SU-DHL-6 (cell line): ENCODE measurements at regions not wholly inside any gene's neighbourhood (a gene's known extent, or its start where the extent isn't known, plus 50 kb on each side); places are given as distances from the start of the nearest gene placed in this dataset.

ENCODE experiments used
- H2AFZ ChIP-seq: fragments of 200-600 bp; sonication (generic); 2 replicates; pipeline ENCODE4 v1.6.1; 2014; ENCODE audit warnings: low read depth, mild to moderate bottlenecking, moderate library complexity, mixed read lengths, antibody characterized with exemption, low read length; ENCODE audit not compliant: severe bottlenecking
- H3F3A ChIP-seq: fragments of 200-600 bp; shearing (Covaris generic); 2 replicates; pipeline ENCODE4 v1.6.0; 2016; ENCODE audit warnings: antibody characterized with exemption, mild to moderate bottlenecking; ENCODE audit not compliant: insufficient read depth
- H3K27ac ChIP-seq: fragments of 200-600 bp; sonication (generic); 2 replicates; pipeline ENCODE4 v1.5.1; 2016; ENCODE audit warnings: low read depth, mild to moderate bottlenecking, low read length, moderate library complexity, mixed read lengths
- H3K27me3 ChIP-seq: fragments of 200-600 bp; sonication (generic), shearing (Covaris generic); 2 replicates; pipeline ENCODE4 v1.6.0; 2014; ENCODE audit warnings: mild to moderate bottlenecking, low read length
- H3K36me3 ChIP-seq: fragments of 200-600 bp; sonication (generic); 2 replicates; pipeline ENCODE4 v1.6.1; 2014; ENCODE audit warnings: mild to moderate bottlenecking, low read length, mixed read lengths
- H3K4me2 ChIP-seq: fragments of 300-600, 200-600 bp; shearing (Covaris generic), sonication (generic); 2 replicates; pipeline ENCODE4 v1.6.0; 2014; ENCODE audit warnings: low read length, low read depth, mild to moderate bottlenecking; ENCODE audit not compliant: poor library complexity, severe bottlenecking
- H3K4me3 ChIP-seq: fragments of 200-600 bp; sonication (generic); 2 replicates; pipeline ENCODE4 v1.5.1; 2014; ENCODE audit warnings: antibody characterized with exemption, low read length, mild to moderate bottlenecking, mixed read lengths; ENCODE audit not compliant: insufficient read depth, poor library complexity, severe bottlenecking
- H3K79me2 ChIP-seq: fragments of 200-600 bp; sonication (generic); 2 replicates; pipeline ENCODE4 v1.6.1; 2014; ENCODE audit warnings: mild to moderate bottlenecking, low read length, moderate library complexity; ENCODE audit not compliant: insufficient read depth
- H3K9ac ChIP-seq: fragments of 200-600 bp; sonication (generic); 2 replicates; pipeline ENCODE4 v1.7.0; 2014; ENCODE audit warnings: mild to moderate bottlenecking, low read length
- H3K9me2 ChIP-seq: fragments of 200-600 bp; sonication (generic); replicated peaks from 2 replicates; pipeline ENCODE4 v1.6.1; 2014; ENCODE audit warnings: low read length; ENCODE audit not compliant: insufficient read depth
- H3K9me3 ChIP-seq: fragments of 200-600 bp; sonication (generic); 2 replicates; pipeline ENCODE4 v1.6.1; 2014; ENCODE audit warnings: low read length, mixed read lengths; ENCODE audit not compliant: insufficient read depth
- H4K20me1 ChIP-seq: fragments of 200-600 bp; sonication (generic); 2 replicates; pipeline ENCODE4 v1.6.1; 2014; ENCODE audit warnings: low read depth, mild to moderate bottlenecking, antibody characterized with exemption, low read length, moderate library complexity, mixed read lengths
- EZH2phosphoT487 ChIP-seq: fragments of 200-600 bp; sonication (generic), shearing (Covaris generic); conservative IDR thresholded peaks from 2 replicates; pipeline ENCODE4 v1.6.1; 2018; ENCODE audit warnings: mild to moderate bottlenecking, antibody characterized with exemption, low read length, moderate library complexity, mixed read lengths
- TF ChIP-seq, protein P1 (sequence below): fragments of 200-600 bp; sonication (generic); IDR thresholded peaks from one replicate; pipeline ENCODE4 v1.5.1; 2017; ENCODE audit warnings: antibody characterized with exemption, mild to moderate bottlenecking, low read length, moderate library complexity; ENCODE audit not compliant: insufficient read depth, poor library complexity, severe bottlenecking

- H3K27me3 ChIP-seq: 0 out of 2 replicates have a peak, but pooled peaks cover 3% of the 10 kb centered on the region
- H3F3A ChIP-seq: no peaks in the 10 kb centered on the region
- H3K9ac ChIP-seq: no peak overlapping the region
- no peaks in the 10 kb centered on the region for H3K79me2 ChIP-seq
- H3K9me3 ChIP-seq: no peaks in the 10 kb centered on the region
- H3K4me3 ChIP-seq: no peak overlapping the region
- TF ChIP-seq, protein P1, sequence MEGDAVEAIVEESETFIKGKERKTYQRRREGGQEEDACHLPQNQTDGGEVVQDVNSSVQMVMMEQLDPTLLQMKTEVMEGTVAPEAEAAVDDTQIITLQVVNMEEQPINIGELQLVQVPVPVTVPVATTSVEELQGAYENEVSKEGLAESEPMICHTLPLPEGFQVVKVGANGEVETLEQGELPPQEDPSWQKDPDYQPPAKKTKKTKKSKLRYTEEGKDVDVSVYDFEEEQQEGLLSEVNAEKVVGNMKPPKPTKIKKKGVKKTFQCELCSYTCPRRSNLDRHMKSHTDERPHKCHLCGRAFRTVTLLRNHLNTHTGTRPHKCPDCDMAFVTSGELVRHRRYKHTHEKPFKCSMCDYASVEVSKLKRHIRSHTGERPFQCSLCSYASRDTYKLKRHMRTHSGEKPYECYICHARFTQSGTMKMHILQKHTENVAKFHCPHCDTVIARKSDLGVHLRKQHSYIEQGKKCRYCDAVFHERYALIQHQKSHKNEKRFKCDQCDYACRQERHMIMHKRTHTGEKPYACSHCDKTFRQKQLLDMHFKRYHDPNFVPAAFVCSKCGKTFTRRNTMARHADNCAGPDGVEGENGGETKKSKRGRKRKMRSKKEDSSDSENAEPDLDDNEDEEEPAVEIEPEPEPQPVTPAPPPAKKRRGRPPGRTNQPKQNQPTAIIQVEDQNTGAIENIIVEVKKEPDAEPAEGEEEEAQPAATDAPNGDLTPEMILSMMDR: no peak
- no peak for TF ChIP-seq EZH2phosphoT487
- H2AFZ ChIP-seq: no peak overlapping the region
- H4K20me1 ChIP-seq: no peaks in the 10 kb centered on the region
- H3K27ac ChIP-seq: no peak overlapping the region
- H3K36me3 ChIP-seq: no peaks in the 10 kb centered on the region
- H3K4me2 ChIP-seq: no peak overlapping the region
- H3K9me2 ChIP-seq: no peaks in the 10 kb centered on the region
Measured at GRCh38 chr11:109770323-109770722, 322.9 kb upstream of the ZC3H12C start.

DNA sequence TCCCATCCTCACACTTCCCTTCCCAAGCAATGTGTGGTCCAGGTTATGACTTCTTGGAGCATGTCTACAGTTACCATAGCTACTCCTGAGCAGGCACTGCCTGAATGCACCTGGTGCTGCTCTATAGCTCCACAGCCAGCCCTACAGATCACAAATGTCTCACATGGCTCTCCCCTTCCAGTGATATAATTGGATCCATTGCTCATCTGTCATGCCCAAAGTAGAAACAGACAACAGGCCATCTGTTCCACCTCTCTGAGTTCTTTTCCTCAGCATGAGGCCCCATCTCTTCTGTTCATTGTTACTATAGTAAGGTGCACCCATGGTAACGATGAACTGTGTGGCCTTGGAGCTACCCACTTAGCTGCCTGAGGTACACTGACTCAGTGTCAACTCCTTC, 320.3 kb upstream of the ZC3H12C start:
- TF ChIP-seq EZH2phosphoT487: no peak
- TF ChIP-seq, protein P1: no peak
- Histone ChIP-seq H2AFZ (no peak overlapping the region), H3K9me3 (no peaks in the 10 kb centered on the region), H3K9me2 (no peaks in the 10 kb centered on the region; the same call in 1 of the 2 replicates), H3K36me3 (no peaks in the 10 kb centered on the region), H3K9ac (no peak overlapping the region), H3F3A (no peaks in the 10 kb centered on the region), H3K4me2 (no peak overlapping the region), H3K27ac (no peak overlapping the region), H4K20me1 (no peaks in the 10 kb centered on the region), H3K27me3 (0 out of 2 replicates have a peak, but pooled peaks cover 3% of the 10 kb centered on the region), H3K4me3 (no peak overlapping the region), H3K79me2 (no peaks in the 10 kb centered on the region)

DNA sequence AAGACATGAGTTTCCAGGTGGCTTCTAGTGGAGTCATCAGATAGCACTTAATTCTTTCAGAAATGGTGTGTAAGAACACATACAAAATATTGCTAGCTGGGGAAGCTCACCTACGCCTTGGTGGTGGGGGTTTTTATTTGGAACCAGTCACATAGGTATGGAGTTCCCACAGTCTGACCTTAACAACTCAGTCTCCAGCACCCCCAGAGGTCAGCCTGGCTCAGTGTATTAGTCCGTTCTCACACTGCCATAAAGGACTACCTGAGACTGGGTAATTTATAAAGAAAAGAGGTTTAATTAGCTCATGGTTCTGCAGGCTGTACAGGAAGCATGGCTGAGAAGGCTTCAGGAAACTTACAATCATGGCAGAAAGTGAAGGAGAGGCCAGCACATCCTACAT, 317.5 kb upstream of the ZC3H12C start:
- no peaks in the 10 kb centered on the region for H4K20me1 ChIP-seq
- H3K27ac ChIP-seq: no peak overlapping the region
- no peaks in the 10 kb centered on the region for H3F3A ChIP-seq
- H3K4me2 ChIP-seq: no peak overlapping the region
- H2AFZ ChIP-seq: no peak overlapping the region
- H3K36me3 ChIP-seq: no peaks in the 10 kb centered on the region
- H3K9me2 ChIP-seq: no peaks in the 10 kb centered on the region; the same call in 1 of the 2 replicates
- H3K9me3 ChIP-seq: no peaks in the 10 kb centered on the region
- 0 out of 2 replicates have a peak, but pooled peaks cover 3% of the 10 kb centered on the region for H3K27me3 ChIP-seq
- H3K79me2 ChIP-seq: no peaks in the 10 kb centered on the region
- no peak overlapping the region for H3K4me3 ChIP-seq
- no peak overlapping the region for H3K9ac ChIP-seq
- TF ChIP-seq EZH2phosphoT487: no peak
- TF ChIP-seq, protein P1: no peak
